ENCODE measurements at regions not wholly inside any gene's neighbourhood (a gene's known extent, or its start where the extent isn't known, plus 50 kb on each side); places are given as distances from the start of the nearest gene placed in this dataset.
"Not testable (repeated sequence)": the region's sequence is repeated elsewhere in the genome, so short reads cannot be mapped to it uniquely, and the experiment has no call there.

DNA sequence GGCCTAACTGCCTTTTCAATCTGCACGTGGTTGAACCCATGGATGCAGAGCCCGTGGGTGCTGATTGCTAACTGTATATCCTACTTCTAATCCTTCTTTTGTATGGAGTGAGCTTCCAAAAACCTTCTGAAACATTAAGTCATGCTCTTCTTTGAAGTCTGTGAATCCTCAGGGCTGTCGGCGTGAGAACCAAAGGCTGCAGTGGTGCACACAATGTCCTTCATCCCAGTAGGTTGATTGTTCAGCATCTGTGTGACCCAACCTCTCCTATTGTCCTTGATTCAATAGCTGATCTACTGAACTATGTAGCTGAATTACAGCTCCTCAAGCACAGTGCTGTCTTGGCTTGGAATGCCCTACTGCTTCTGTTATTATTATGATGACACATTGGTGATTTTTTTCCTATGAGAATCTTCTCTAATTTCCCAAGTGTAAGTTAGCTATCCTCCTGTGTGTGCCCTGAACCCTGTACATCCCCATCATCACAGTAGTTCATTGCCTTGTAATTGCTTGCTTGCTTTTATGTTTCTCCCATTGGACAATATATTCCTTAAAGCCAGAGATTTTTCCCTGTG lies 294.6 kb downstream of the TRIML1 start:
- DNase-seq (ENCODE audit: low read depth in 2 of 2) = no peak

DNA sequence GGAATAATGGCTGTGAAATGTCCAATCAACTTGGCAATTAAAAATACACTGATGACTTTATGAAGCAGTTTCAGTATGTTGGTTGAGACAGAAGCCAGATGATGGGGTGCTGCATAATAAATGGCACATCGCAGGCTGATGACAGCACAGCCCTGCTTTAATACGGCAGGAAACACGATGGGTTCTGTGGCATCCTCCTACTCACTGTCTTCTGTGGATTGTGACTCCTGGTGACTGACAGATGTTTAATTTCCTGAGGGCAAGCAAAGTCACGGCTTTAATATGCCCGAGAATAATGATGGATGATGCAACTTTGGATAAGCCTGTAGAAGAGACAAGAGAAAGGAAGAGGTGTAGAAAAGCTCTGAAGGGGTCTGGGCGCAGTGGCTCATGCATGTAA lies 295.4 kb downstream of the TRIML1 start:
- DNase-seq (ENCODE audit: low read depth in 2 of 2) = no peak

DNA sequence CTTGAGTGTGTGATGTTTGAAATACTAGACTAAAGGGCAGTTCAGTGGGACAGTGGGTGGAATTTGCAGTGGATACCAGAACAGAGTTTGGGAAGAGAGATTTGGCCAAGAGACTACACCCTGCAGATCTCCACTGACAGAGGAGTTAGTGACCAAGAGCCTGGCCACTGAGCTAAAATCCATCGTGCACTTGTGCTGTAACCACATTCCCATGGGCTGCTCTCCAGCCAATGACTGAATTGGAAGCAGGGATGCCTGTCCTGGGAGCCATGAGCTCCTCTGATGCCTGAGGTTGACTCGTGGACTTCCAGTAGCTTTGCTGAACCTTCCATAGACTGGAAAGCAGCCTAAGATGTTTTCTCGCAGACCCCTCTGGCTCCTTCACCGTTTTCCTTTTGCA lies 296.1 kb downstream of the TRIML1 start:
- DNase-seq (ENCODE audit: low read depth in 2 of 2) = no peak

DNA sequence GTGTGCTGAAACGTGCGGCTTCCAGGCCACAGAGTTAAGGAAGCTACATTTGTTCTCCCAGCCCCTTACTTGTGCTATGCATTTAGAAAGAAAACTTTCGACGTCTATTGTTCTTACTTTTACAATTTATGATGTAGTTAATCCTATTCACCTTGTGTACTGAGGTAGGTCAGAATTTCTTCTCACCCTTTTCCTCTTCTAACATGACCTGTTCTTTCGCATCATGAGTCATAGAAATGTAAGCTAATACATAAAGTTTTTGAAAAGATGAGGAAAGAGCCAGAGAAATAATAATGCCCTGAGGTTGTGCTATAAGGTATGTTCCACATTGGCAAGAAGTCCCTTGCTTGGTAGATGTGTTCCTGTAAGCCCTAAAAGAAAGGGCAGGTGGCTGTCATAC lies 298.3 kb downstream of the TRIML1 start:
- no peak for DNase-seq (ENCODE audit: low read depth in 2 of 2)

DNA sequence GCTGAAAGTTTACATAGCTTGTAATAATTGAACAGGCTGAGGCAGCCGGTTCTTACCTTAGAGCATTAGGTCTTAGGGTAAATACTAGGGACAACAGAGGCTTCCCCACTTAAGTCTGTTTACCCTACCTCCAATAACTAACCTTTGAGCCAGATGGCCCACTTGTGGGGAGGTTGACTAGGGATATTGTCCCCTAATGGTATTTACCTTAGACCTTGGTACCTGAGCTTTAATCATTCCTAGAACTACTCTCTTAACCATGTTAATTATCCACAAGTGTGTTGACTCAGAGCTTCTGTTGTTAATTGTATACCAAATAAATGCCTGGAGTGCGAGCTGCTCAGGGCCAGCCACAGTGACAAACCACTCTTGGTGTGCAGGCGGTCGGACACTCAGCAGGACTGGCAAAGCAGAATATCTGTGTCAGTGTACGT lies 299.2 kb downstream of the TRIML1 start:
- DNase-seq (ENCODE audit: low read depth in 2 of 2) = not testable (repeated sequence)

DNA sequence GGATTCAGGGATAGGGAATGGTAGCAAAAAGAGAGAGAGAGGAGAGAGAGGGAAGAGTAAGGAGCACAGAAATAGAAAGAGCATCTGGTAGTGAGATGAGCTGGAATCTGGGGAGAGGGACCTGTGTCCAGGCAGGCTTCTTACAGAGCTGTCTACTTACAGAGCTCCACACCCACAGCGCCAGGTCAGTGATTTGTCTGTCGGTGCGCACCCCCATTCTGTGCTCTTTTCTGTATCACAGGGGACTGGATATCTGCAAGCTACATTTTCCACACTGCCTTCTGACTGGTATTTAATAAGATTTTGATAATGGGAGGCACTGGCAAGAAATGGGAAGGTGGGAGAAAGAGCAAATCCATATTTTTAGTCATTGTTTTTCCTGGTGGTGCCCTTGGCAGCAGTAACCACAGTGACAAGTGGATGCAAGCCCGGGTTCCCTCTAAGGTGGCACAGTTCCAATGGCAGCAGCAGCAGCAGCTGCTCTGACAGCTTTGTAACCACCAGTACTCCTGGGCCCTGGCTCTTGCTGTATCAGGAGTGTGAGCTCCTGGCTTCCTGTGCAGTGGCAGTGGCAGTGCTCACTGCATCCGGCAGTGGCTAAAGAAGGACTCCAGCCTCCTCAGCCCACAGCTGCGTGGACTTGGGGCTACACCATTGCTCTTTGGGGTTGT lies 300.5 kb downstream of the TRIML1 start:
- DNase-seq (ENCODE audit: low read depth in 2 of 2) = no peak

DNA sequence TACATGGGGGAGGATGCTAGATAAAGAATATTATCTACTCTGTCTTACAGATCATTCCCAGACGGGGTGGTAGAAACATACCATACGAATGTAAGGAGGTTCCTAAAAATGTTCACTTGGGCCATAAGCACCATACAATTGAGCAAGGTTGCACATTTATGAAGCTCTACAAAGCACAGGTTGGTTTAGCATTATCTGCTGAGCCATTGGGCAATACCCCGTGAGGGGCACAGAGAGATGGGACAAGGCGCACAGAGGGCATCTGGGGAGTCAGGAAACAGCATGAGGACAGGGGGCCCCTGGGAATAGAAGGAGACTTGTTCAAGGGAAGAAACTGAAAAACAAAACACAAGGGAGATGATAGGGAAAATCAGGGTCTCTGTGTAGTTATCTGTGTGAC lies 305.3 kb downstream of the TRIML1 start:
- DNase-seq (ENCODE audit: low read depth in 2 of 2) = no peak

DNA sequence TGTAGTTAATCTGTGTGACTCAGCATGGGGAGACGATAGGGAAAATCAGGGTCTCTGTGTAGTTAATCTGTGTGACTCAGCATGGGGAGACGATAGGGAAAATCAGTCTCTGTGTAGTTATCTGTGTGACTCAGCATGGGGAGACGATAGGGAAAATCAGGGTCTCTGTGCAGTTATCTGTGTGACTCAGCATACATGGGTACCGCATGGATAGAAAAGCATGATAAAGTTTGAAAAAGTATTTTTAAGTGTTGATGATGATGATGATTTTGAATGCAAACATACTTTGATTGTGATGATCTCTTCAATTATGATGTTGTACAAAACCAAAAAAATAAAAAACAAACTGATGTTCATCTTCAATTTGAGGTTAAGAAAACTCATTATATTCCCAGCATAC lies 309.8 kb downstream of the TRIML1 start:
- not testable (repeated sequence) for DNase-seq (ENCODE audit: low read depth in 2 of 2)

DNA sequence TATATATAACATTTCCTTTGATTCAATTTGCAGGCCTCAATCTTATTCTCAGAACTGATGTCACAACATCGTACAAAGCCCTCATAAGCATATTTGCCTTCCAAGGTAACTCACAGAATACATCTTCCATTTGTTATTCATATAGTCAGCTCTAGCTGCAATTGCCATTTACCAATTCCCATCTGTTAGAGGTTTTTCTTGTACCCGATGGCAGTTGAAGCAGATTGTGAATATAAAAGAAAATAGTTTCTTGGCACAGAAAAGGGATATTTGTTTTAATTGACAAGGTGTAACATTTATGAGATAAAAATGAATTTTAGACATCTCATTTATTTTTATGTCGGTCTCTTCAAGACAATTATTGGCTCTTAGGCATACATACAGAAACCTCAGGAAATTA lies 311.3 kb downstream of the TRIML1 start:
- no peak for DNase-seq (ENCODE audit: low read depth in 2 of 2)

DNA sequence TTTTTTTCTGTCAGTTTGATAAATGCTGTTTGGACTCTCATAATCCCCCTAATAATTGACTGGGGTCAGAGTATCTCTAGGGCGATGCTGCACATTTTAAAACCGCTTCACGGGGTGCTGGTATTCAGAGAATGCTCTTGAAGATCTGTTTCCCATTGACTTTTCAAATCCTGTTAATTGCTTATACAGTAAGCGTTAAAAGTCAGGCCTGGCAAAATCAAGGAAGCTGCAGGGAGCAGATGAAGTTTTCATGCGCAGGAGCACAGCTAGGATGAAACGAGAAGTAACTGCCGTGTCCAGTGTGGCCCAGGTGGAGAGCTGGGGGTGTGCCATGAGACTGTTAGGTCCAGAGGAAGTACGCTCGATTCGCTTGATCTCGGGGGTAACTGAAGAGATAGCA lies 312.9 kb downstream of the TRIML1 start:
- no peak for DNase-seq (ENCODE audit: low read depth in 2 of 2)

DNA sequence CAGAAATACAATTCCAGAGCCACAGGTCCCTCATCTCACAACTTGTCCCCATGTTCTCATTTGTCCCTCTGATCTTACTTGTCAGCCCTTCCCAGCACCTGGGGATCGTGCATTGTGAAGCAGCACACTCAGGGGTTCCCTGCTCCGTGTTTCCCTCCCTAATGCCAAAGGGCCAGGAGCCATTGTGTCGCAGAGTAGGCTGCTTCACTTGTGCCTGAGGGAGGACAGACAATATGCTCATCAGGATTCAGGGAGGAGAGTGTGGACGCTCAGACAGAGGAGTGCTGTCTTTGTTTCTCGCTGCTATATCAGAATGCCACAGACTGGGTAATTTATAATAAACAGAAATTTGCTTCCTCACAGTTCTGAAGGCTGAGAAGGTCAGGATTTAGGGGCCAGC lies 315.3 kb downstream of the TRIML1 start:
- DNase-seq (ENCODE audit: low read depth in 2 of 2) = no peak

DNA sequence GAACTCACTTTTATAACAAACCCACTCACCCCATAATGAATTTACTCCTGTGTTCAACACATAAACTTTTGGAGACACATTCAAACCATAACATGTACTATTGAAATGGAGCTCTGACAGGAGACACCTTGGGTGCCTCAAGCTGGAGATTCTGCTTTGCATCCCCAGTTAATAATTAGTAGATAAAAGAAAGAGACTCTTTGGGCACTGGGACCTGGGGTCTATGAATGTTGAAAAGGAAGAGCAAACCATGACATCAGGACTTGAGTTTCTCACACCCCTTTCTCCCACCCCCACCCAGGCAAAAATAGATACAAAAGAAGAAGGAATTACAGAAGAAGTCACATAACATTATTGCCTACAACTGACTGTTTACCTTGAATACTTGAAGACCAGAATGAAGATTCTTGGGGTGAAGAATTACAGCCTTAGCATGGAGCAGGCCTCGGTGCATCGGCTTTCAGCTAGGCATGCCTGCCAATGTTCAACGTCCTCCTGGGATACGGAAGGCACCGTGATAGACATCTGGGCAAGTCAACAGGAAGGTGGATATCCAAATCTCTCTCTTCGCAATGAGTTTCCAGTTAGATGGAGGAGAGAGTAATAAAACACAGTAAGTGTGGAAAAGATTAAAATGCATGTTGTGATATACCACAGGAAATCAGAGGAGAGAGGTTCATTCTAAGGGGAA lies 316.0 kb downstream of the TRIML1 start:
- DNase-seq (ENCODE audit: low read depth in 2 of 2) = no peak

DNA sequence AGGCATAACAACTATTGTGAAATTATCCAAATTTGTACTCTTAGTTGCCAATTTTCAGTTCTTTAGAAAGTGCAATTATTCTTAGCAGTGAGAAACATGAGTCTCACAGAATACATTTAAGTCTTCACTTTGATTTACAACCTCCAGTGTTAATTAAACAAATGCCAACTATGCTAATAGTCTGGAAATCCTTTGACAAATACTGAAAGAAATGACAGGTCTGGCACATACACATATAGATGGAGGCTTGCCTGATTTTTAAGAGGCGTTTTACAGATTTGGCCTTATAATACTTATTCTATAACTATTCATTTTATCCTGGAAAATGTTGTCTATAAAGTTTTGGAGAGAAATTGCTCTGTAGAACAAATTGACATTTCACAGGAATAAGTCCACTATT lies 320.1 kb downstream of the TRIML1 start:
- DNase-seq (ENCODE audit: low read depth in 2 of 2) = no peak

DNA sequence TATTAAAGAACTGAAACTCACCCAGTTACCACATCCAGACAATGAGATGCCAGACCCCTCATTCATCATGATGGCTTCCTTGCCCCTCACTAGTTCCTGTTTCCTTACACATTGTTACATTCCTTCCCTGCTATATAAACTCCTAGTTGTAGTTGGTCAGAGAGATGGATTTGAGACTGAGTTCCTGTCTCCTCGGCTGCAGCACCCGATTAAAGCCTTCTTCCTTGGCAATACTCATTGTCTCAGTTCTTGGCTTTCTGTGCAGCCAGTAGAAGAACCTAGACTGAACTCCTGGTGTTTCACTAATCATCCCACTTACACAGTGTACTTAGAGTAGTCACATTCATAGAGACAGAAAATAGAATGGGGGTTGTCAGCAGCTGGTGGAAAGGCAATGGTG lies 324.7 kb downstream of the TRIML1 start:
- no peak for DNase-seq (ENCODE audit: low read depth in 2 of 2)

DNA sequence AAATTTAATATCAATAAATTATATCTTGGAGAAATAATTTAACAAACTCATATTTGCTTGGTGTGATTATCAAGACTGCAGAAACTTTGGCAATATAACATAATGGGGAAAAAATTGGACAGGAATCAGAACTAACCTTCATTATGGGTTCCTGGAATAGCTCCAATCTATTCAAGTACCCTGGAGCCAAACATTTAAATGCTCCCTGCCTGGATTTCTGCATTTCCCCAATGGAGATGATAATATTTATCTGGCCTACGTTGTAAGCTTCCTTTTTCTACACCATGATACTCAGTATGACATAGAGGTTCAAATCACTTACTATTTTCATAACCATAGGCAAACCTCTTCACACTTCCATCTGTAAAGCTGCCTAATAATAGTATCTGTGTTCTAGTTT lies 326.8 kb downstream of the TRIML1 start:
- no peak for DNase-seq (ENCODE audit: low read depth in 2 of 2)

DNA sequence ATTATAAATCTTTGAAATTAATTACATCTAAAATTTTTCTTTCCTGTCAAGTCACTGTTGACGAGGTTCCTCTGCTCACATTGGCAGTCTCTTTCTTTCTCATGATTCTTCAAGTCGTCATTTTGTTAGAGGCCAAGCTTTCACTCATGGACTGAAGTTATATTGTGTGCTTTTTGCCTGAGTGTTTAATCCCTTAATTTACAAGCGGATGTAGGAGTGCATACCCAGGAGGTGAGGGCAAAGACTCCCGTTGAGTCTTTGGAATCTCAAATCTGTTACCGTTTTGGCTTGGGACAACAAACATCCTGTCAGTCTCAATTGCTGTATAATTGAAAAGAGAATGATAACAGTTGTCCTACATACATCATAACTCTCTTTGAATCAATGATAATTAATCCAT lies 345.0 kb downstream of the TRIML1 start:
- no peak for DNase-seq (ENCODE audit: low read depth in 2 of 2)

DNA sequence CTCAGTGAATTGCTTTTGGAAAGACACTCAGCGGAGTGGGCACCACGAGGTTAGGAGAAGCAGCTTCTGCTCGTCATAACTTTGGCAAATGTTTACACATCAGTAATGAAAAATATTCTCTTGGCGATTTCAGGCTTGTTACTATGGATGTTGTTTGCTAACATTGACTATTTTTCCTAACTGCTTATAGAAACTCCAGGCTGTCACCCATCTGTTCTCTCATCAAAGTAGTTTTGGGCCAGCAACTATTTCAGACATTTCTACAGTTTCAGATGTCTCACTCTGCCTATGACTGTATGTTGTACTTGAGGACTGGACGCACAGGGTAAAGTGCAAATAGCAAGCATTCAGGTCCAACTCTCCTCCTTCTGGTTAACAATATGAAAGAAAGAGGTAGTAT lies 346.7 kb downstream of the TRIML1 start:
- no peak for DNase-seq (ENCODE audit: low read depth in 2 of 2)

DNA sequence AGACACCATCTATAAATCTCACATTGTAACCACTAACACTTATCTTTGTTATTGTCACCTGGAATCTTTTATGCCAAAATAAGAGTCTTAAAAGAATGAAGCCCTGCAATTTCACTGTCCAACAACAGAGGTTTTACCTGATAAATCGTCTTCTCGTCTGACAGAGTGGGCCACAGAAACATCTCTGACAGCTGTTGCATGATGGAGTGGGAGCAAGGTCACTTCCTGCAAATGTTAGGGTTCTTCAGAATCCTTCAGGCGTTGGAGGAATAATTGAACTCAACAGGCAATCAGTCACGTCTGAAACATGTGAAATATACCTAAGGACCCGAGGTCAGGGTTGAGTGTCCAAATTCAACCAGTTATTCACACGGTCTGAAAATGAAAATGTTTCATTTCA lies 353.6 kb downstream of the TRIML1 start:
- DNase-seq (ENCODE audit: low read depth in 2 of 2) = no peak

DNA sequence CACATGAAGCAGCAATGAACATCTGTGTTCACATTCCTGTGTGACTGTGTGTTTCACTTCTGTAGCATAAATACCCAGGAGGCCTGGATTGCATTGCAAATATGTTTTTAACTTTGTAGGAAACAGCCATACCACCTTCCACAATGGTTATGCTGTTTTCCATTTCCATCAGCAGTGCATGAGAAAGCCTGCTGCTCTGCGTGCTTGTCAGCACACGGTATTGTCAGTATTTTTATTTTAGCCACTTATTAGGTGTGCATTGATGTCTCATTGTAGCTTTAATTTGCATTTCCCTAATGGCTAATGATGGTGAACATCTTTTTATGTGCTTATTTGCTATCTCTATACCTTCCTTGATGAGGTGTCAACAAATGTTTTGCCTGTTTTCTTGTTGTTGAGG lies 355.9 kb downstream of the TRIML1 start:
- no peak for DNase-seq (ENCODE audit: low read depth in 2 of 2)

DNA sequence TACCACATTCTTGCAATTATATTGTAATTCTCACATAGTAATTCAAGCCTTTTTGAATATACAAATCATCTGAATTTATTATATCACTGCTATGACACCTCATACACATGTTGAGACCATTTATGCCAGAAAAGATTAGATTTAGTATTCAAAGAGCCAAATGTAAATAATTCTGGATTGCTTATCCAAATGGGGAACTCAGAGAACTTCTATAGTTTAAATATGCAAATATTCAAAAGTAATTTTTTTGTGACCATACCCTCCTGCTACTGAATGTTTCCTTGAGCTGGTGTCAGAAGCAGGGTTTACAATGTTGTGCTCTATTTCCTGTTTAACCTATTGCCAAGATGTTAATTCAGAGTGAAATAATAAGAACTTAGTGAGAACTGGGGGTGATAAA lies 372.2 kb downstream of the TRIML1 start:
- DNase-seq (ENCODE audit: low read depth in 2 of 2) = no peak

DNA sequence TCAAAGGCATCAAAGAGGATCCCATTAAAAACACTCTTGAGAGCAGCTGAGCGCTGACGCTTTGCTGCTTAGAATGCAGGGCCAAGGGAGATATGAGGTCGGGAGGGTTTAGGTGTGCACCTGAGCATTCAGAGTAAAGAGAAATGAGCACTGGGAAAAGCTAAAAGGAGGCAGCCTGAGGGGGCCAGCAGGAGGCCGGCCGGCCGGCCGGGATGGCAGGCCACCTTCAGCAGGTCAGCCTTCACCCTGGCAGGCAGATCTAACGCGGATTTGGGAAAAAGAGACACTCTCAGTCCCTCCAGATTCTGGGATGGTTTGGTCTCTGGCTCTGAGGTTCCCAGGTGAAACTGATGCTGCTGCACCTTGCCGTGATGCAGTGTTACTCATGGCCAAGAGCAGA lies 393.5 kb downstream of the TRIML1 start:
- no peak for DNase-seq (ENCODE audit: low read depth in 2 of 2)

DNA sequence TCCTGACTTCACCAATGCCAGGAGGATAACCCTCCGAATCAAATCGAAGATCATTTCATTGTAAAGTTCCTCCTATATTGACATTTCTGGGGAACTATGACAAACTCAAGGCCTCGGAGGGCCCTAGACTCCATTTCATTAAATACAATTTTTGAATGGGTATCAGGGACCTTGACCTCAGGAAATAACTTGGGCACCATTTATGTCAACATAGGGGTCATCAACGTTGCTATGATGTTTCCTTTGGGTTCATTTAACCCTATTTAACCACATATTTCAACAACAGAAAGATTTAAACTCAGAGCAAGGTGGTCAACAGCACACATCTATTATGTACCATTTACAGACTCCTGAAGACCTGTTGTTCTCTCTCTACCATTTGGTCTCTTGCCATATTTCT lies 395.1 kb downstream of the TRIML1 start:
- no peak for DNase-seq (ENCODE audit: low read depth in 2 of 2)

DNA sequence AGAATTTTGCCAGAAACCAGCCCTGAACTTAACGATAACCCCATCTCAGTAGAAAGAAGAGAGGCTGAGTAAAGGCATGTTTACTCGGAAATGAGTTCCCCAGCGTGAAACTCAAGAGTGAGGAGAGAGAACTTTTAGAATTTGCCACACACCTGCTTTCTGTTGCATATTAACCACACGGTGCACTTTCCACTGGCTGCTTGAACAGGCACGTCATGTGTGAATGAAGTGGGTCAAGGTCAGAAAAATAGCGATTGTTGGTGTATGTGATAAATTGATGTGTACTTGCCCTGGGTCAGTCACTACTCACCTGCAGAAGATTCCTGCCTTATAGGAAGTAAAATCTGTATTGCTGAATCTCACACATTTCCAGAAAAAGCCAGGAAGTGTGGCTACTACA lies 395.7 kb downstream of the TRIML1 start:
- no peak for DNase-seq (ENCODE audit: low read depth in 2 of 2)

Measured in lung microvascular endothelial cell (primary cell).